NCI-H1105 treated with DMSO at 0.1 percent for 48 hours (cell line): ENCODE measurements at regions not wholly inside any gene's neighbourhood (a gene's known extent, or its start where the extent isn't known, plus 50 kb on each side); places are given as distances from the start of the nearest gene placed in this dataset.
A peak's percentile ranks its signal among the peaks of the same experiment; 100 is the strongest.
"Not testable (repeated sequence)": the region's sequence is repeated elsewhere in the genome, so short reads cannot be mapped to it uniquely, and the experiment has no call there.

Source experiments
- DNase-seq: peaks from one replicate; lab custom pipeline; 2025; lab: John Stamatoyannopoulos, UW

DNA sequence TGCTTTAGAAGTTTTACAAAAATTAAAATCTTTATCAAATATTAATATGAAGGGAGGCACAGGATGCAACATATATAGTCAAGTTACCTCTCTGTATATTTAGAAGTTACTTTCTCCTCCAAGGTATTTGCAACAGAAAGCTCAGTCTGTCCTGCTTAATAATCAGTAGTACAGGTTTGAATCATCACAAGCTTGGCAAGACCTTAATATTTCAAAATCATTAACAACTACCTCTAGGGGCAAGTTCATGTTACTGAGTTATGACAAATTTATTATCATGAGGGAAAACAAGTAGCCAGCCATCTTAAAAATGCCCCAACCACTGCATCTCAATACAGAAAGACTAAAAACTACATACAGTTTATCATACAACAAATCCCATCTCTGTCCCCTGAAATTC is 116.0 kb downstream of the PMAIP1 start:
- not testable (repeated sequence) for DNase-seq

GRCh38 chr18:60013148-60013547 is 113.4 kb downstream of the PMAIP1 start:
- DNase-seq, result not testable (repeated sequence)

- DNase-seq, result no peak
Observed at GRCh38 chr18:60010984-60011383, 111.2 kb downstream of the PMAIP1 start.

- no peak for DNase-seq
Observed at GRCh38 chr18:60010513-60010912, 110.7 kb downstream of the PMAIP1 start.

DNA sequence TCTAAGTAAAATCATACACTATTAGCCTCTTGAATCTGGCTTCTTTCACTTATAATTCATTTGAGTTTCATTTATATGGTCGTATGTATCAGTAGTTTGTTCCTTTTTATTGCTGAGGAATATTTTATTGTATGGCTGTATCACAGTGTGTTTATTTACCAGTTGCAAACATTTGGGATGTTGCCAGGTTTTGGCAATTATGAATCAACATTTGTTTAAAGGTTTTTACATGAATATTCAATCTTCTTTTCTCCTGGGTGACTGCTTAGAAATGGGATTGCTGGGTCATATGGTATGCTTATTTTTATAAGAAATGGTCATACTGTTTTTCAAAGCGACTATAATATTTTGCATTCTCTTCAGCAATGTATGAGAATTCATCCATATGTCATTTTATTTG is 107.9 kb downstream of the PMAIP1 start:
- DNase-seq, result no peak

DNA sequence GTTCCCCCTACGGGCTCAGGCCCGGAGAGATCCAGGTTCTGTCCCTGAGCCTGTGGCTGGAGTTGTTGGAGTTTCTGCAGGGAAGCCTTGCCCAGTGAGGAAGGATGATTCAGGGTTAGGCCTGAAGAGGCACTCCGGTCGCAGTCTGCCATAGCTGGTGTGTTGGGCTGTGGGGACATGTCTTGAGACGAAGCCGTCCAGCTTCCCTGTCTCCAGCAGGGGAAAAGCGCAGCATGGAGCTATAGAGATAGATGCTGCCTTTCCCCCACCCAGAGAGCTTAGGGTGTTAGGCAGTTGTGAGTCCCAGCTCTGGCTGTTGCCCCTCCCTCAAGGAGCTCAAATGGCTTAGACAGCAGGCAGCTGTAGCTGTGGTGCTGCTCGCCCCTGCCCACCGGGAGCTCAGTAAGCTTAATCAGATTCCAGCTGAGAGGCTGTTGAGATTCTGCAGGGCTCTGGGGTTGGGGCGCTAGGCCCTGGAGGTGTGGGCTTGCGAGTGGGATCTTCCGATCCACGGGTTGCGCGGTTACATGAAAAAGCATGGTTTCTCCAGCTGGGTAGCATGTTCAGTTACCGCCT is 103.9 kb downstream of the PMAIP1 start:
- no peak for DNase-seq

DNA sequence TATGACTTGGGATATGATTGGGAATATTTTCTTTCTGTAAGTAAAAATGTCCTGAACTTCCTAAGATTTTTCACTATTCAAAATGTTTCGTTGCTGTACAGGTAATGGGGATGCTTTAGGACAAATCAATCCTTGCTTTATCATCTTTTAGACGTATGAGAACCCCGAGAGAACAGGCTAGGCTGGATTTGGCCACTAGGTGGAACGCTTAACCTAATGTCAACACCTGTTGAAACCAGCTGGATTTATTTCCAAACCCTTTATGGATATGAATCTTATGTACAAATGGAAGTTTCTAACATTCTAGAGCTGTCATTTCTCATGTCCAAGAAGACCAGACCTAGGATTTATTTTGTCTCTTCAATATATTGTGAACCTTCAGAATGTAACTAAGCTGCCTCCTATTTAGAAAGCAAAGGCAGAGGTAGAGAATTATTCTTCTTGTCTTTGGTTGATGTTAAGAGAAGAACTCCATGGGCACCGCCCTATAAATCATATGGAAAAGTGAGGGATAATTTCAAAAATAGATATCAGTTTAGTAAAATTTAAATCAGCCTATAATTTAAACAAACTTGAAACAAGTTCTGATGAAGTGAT is 96.7 kb downstream of the PMAIP1 start:
- DNase-seq, result peak; percentile 72

DNA sequence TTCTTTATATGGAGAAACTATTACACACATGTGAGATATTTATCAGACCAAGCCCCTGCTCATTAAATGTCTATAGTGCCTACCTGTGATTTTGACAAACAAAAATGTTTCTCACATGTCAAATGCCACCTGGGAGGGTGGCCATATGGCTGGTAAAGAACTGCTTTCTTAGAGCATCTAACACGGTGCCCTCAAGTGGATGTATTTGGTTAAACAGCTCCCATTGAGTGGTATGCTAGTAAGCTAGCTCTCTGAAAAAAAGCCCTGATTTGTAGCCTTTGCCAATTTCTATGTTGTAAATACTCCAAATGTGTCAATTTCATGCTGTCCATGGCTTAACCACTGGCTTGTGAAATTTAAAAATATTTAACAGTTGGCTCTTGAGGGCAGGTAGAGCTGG is 94.6 kb downstream of the PMAIP1 start:
- DNase-seq, result peak; percentile 27

GRCh38 chr18:59993560-59993959 is 93.8 kb downstream of the PMAIP1 start:
- no peak for DNase-seq

- no peak for DNase-seq
Observed at GRCh38 chr18:59990121-59990823, 90.5 kb downstream of the PMAIP1 start.

DNA sequence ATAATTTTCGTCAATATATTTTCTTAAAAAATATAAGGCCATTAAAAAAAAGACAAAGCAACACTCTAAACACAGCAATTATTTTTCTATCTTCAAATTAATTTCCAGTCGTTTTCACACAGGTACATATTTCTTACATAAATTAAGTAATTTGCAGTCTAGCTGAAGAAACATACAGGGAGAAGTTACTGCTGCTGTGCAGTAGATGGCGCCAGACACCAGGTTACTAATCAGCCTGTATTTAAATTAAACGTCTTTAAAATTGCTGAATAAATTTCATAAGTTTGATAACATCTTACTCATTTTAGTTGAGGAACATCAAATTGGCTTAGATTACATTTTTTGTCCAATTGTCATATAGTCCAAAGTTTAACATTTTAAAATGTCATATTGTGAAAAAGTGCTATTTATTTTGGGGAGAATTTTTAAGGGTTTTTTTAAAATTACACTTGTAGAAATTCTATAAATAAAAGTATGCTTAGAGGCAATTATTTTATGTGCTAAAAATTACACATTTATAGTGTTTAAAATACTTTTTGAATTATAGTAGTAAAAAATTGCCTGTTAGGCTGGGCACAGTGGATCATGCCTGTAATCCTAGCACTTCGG is 88.4 kb downstream of the PMAIP1 start:
- peak; percentile 67 for DNase-seq

- DNase-seq, result no peak
Observed at GRCh38 chr18:59987102-59987501, 87.3 kb downstream of the PMAIP1 start.

GRCh38 chr18:59986139-59986538 is 86.3 kb downstream of the PMAIP1 start:
- no peak for DNase-seq

DNA sequence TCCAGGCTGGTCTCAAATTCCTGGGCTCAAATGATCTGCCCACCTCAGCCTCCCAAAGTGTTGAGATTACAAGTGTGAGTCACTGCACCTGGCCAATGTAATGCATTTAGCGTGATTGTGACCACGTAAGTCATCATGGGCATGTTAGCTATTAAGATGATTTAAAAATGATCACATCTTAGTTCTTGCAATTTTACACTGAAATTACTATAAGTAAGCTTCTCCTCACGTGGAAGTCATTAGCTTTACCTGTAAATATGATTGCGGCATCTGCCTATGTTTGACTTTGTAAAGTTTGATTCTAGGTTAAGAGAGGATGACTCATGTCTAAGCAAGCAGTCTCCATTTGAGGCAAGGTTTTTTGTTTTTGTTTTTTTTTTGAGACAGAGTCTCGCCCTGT is 85.5 kb downstream of the PMAIP1 start:
- no peak for DNase-seq

DNA sequence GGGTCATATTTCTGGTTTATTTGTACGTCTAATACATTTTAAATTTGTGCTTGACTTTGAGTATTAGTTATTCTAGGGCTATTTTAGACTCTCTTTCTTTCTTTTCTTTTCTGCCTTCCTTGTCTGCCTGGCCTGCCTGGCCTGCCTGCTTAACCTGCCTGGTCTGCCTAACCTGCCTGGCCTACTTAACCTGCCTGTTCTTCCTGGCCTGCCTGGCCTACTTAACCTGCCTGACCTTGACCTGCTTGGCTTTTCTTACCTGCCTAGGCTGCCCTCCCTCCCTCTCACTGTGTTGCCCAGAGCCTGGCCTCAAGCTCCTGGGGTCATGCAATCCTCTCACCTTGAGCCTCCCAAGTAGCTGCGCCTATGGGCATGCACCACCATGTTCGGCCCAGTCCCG is 83.7 kb downstream of the PMAIP1 start:
- no peak for DNase-seq

DNA sequence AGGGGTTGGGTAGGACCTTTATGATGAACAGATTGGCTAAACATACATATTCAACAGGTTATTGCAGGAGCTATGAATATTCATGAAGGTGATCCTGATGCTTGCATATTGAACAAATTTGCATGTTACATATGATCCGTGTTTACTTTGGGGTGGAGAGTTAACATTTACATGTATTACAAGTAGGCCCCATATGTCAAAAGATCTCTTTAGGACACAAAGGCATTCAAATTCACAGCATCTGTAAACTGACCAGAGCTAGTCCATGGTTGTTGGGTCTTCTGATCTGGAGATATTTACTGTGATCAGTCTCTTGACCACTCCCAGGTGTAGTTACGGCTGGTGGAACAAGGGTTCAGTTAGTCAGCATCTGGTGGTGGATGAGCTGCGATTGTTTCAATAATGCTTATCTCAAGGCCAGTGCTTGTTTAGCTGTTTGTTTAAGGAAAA is 80.4 kb downstream of the PMAIP1 start:
- no peak for DNase-seq

DNA sequence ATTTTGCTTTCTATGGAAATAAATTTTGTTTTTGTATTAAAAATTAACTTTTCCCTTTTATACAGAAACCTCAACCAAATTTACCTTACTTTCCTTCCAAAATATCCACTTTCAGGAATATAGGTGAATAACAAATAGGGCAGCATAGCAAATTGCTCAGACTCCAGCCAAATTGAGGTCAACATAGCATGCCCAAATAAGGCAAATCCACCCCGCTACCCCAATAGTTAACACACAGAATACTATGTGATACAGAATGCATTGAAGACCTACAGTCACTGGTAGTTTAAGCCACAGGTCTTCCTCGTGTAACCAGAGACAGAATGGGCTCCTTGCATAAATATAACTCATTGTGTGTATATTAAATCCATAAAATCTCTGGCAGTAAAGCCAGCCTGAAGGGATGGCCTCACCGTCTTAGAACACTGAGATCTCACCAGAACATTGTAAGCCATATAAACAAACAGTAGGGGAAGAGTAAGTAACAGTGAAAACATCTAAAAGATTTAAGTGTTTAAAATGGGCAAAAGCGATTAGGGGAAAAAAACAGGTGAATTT is 72.2 kb downstream of the PMAIP1 start:
- no peak for DNase-seq

DNA sequence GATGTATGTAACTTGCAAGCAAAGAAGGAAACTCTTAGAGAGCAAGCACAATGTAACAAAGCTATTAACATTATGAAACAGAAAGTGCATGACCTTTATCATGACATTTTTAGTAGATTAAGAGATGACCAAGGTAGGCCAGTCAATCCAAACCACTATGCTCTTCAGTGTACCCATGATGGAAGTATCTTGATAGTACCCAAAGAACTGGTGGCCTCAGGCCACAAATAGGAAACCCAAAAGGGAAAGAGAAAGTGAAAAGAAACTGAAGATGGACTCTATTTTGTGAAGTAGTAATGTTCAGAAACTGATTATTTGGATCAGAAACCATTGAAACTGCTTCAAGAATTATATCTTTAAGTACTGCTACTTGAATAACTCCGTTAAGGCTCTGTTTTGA is 71.3 kb downstream of the PMAIP1 start:
- DNase-seq, result not testable (repeated sequence)

- not testable (repeated sequence) for DNase-seq
Observed at GRCh38 chr18:59969477-59970028, 69.8 kb downstream of the PMAIP1 start.

DNA sequence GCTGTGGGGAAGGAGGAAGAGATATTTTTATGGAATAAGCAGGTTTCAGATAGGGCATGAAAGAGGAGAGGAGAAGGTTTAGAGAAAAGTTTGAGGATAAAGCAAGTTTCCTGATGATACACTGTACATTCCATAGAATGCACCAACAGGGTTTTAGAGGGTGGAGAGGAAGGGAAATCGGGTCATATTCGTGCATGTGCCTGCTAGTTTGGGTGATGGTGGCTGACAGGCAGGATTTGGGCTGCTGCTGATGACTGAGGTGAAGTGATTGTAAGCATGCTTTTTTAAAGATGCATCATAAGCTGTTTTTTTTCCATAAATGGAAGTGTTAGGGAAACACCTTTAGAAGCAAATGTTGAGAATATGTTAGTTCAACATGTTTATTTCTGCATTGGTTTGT is 68.8 kb downstream of the PMAIP1 start:
- no peak for DNase-seq

GRCh38 chr18:59967878-59968277 is 68.1 kb downstream of the PMAIP1 start:
- no peak for DNase-seq

GRCh38 chr18:59966913-59967312 is 67.1 kb downstream of the PMAIP1 start:
- DNase-seq, result no peak
